Right lobe of liver (tissue), 6 donors: ENCODE measurements at regions not wholly inside any gene's neighbourhood (a gene's known extent, or its start where the extent isn't known, plus 50 kb on each side); places are given as distances from the start of the nearest gene placed in this dataset.

Source experiments
- ATAC-seq, 4 donors: fragments of 200-7000 bp; cut with Tn5 transposase; one replicate each; pipeline ENCODE4 v1.9.1; 2020; ENCODE audit warnings: mild to moderate bottlenecking in 4 of 4, moderate library complexity in 4 of 4
- DNase-seq, 3 donors: peaks; one replicate each; pipeline ENCODE4 v3.0.0-alpha.2; 2020
- H3K27ac ChIP-seq, 3 donors: fragments of 200-600 bp; one replicate each; pipeline ENCODE4 v1.8.0; 2022
- H3K27me3 ChIP-seq, 2 donors: fragments of 200-600 bp; one replicate each; pipeline ENCODE4 v1.8.0; 2022
- H3K36me3 ChIP-seq, 4 donors: fragments of 200-600 bp; sonication (generic) in 1 of 4; one replicate each; pipeline versions ENCODE4 v1.5.1 to v1.8.0; 2017 to 2022; ENCODE audit warnings: control low read depth in 1 of 4
- H3K4me1 ChIP-seq, 4 donors: fragments of 200-600 bp; sonication (generic) in 1 of 4; one replicate each; pipeline versions ENCODE4 v1.5.1 to v1.8.0; 2017 to 2022; ENCODE audit warnings: control low read depth in 1 of 4
- H3K4me3 ChIP-seq, 3 donors: fragments of 200-600 bp; one replicate each; pipeline ENCODE4 v1.8.0; 2022
- H3K9me3 ChIP-seq, 4 donors: fragments of 200-600 bp; sonication (generic) in 1 of 4; one replicate each; pipeline versions ENCODE4 v1.5.1 to v1.8.0; 2017 to 2022; ENCODE audit warnings: control low read depth in 1 of 4
- CTCF ChIP-seq, 4 donors: fragments of 200-600 bp in 3 of 4; fragments of 450-650 bp in 1 of 4; IDR thresholded peaks; one replicate each; pipeline versions ENCODE4 v1.5.1 to v1.8.0; 2016 to 2022; ENCODE audit warnings: antibody characterized with exemption in 4 of 4, mild to moderate bottlenecking in 2 of 4
- POLR2A ChIP-seq: fragments of 450-650 bp; IDR thresholded peaks from one replicate; pipeline ENCODE4 v1.6.1; 2017; ENCODE audit warnings: antibody characterized with exemption, mild to moderate bottlenecking
- WGBS: methylation state at CpG from one replicate; pipeline ENCODE4 v1.1.6; 2018; ENCODE audit warnings: low coverage, low lambda C conversion rate; ENCODE audit not compliant: insufficient coverage; ENCODE audit errors: missing lambda C conversion rate; 5-methylcytosine and 5-hydroxymethylcytosine counted together
- intact Hi-C, 2 donors: fragments of 100-400 bp; cut with DNase I; formaldehyde crosslinking; loops; one replicate each; pipeline versions ENCODE4 v1.11.2 to v1.14.1; 2022
- donor health status: DM: no; HTN: yes; CAD: no.
- donor health status: DM: no; HTN: no; CAD: no.
- donor health status: DM: no; HTN: no; CAD: no.
- donor health status: DM: no; HTN: yes; CAD: no.
- donor health status: DM: no; HTN: yes; CAD: no.

DNA sequence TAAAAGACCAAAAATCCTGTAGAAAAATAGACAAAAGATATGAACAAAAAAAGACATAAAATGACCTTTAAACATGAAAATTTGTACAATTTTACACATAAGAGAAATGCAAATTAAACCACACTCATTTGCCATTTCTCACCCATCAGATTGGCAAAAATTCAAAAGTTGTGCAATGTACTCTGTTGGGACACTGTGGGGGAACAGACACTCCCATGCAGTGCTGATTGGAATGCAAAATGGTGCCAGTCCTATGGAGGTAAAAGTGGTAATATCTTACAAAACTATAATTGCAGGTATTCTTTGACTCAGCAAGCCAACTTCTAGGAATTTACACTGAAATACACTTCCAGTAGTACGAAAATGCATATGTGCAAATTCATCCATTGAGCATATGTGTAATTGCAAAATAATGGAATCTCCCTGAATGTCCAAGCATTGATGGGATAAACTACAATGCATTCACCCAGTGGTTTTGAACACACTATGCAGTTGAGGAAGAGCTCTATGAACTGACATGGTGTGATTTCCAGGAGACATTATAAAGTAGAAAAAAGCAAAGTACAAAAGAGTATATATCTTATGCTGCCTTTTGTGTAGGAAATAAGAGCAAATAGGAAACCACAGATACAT lies 201.8 kb upstream of the ZNF521 start:
- Histone ChIP-seq H3K36me3 (no peaks in the 10 kb centered on the region), H3K9me3 (no peaks in the 10 kb centered on the region), H3K4me1 (no peaks in the 10 kb centered on the region), H3K4me3 (no peak overlapping the region), H3K27ac (no peak overlapping the region), H3K27me3 (no peaks in the 10 kb centered on the region)
- WGBS: 46% methylated on average over 1 of the region's 1 CpG
- no peak for ATAC-seq
- TF ChIP-seq CTCF (IDR thresholded peaks at IDR 0.05) (no peak), POLR2A (no peak)
- intact Hi-C loops: no loop called here
- no peak for DNase-seq

DNA sequence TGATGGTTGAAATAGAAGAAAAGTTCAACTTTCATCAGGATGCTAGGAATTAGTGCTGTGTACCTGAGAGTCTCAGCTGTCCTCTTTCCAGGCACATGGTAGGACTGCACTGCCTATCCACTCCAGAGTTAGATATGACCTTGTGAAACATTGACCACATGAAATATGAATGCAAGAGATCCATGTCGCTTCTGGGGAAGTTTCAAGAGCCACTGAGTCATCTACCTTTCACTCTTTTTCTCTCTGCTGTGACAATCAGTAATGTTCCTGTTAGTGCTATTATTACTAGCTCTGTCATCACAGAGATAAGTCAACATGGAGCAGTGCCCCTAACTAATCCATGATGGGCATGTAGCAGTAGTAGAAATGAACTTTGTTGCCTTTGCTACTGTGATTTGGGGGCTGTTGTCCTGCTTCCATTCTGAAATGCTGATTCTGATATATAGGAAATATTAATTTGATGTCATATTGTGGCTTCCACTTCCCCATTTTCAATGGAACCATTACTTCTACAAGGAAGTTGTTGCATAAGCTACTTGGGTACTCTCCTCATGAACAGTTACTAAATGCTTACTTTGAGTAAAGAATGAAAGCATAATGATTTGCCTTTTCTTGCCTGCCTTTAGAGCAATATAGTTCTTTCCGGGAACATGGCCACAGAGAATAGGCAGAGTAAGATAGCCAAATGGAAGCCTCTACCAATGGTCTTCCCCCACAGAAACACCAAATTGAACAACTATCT lies 192.8 kb upstream of the ZNF521 start:
- no peak for DNase-seq
- Histone ChIP-seq H3K4me3 (no peak overlapping the region), H3K36me3 (no peaks in the 10 kb centered on the region), H3K27ac (no peak overlapping the region), H3K4me1 (no peaks in the 10 kb centered on the region), H3K27me3 (no peaks in the 10 kb centered on the region), H3K9me3 (no peaks in the 10 kb centered on the region)
- ATAC-seq: no peak
- 46% methylated on average over 2 of the region's 2 CpGs for WGBS
- intact Hi-C loops: no loop called here
- TF ChIP-seq CTCF (IDR thresholded peaks at IDR 0.05) (no peak), POLR2A (no peak)

DNA sequence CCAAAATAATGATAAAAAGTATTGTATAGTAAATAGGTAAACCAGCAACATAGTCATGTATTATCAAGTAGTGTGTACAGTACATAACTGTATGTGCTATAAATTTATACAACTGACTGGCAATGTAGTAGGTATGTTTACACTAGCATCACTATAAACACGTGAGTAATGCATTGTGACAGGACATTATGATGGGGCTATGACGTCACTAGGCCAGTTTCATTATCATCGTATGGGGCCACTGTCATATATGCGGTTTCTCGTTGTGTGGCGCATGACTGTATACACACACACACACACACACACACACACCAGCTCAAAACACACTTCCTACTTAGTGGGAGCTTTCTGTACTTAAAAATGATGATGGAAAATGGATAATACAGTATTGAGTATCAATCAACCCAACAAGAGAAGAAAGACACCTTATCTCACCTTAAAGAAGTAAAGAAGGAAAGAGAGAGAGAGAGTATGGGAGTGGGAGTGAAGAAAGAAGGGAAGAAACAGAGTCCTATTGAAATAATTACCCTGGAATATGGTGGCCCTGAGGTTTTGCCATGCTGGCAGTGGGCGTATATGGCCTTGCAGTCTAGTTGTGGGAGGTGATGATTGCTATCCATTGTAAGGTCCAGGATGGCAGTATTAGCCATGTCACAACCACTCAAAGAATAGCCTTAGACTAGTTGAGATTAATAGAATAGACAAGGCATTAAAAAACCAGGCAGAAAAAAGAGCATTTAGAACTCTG lies 186.4 kb upstream of the ZNF521 start:
- DNase-seq (no peak), ATAC-seq (no peak)
- no peaks in the 10 kb centered on the region for H3K27me3 ChIP-seq
- intact Hi-C loops: no loop called here
- no peak overlapping the region for H3K27ac ChIP-seq
- H3K4me1 ChIP-seq: no peaks in the 10 kb centered on the region
- 69% methylated on average over 7 of the region's 7 CpGs for WGBS
- H3K4me3 ChIP-seq: no peak overlapping the region
- no peaks in the 10 kb centered on the region for H3K9me3 ChIP-seq
- H3K36me3 ChIP-seq: no peaks in the 10 kb centered on the region
- TF ChIP-seq CTCF (IDR thresholded peaks at IDR 0.05): no peak
- TF ChIP-seq POLR2A: no peak

DNA sequence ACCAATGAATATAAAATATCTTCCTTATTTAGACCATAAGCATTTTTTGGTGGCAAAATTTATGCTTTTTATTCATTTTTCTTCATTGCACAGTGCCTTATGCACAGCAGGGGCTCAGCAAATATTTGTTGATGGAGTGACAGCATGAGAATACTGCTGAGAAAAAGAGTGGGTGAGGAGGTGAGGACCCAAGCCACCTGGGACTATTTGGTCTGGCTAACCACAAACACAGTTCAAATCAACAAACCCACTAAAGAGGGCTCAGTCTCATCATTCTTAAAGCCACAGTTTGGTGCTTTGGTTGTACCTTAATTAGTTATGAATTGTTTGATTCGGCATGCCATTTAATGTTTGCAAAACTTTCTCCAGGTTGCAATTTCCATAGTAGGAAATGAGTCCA lies 183.5 kb upstream of the ZNF521 start:
- Histone ChIP-seq H3K9me3 (no peaks in the 10 kb centered on the region), H3K4me3 (no peak overlapping the region), H3K36me3 (no peaks in the 10 kb centered on the region), H3K27ac (no peak overlapping the region), H3K4me1 (no peaks in the 10 kb centered on the region), H3K27me3 (no peaks in the 10 kb centered on the region)
- TF ChIP-seq POLR2A (no peak), CTCF (IDR thresholded peaks at IDR 0.05) (no peak)
- no peak for DNase-seq
- 71% methylated on average over 1 of the region's 1 CpG for WGBS
- ATAC-seq: no peak
- intact Hi-C loops: no loop called here
